Activated CD4-positive, alpha-beta T cell treated with anti-CD3 and anti-CD28 coated beads, Interleukin-10, Interleukin-2, amounts not matched to agents 100 ng/mL and 50 ng/mL, durations not matched to agents 16 hours and 8 hours (primary cell): ENCODE measurements at regions not wholly inside any gene's neighbourhood (a gene's known extent, or its start where the extent isn't known, plus 50 kb on each side); places are given as distances from the start of the nearest gene placed in this dataset.
"Not testable (repeated sequence)": the region's sequence is repeated elsewhere in the genome, so short reads cannot be mapped to it uniquely, and the experiment has no call there.

Source experiments
- DNase-seq: peaks from one replicate; pipeline ENCODE4 v3.0.0-alpha.2; 2020

DNA sequence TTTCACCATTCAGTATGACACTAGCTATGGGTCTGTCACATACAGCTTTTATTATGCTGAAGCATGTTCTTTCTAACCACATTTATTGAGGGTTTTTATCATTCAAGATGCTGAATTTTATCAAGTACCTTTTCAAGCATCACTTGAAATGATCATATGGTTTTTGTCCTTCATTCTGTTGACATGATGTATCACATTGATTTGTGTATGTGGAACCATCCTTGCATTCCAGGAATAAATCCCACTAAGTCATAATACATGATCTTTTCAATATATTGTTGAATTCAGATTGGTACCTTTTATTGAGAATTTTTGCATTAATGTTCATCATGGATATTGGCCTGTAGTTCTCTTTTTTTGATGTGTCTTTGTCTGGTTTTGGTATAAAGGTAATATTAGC lies 317.4 kb downstream of the NNT start:
- no peak for DNase-seq

DNA sequence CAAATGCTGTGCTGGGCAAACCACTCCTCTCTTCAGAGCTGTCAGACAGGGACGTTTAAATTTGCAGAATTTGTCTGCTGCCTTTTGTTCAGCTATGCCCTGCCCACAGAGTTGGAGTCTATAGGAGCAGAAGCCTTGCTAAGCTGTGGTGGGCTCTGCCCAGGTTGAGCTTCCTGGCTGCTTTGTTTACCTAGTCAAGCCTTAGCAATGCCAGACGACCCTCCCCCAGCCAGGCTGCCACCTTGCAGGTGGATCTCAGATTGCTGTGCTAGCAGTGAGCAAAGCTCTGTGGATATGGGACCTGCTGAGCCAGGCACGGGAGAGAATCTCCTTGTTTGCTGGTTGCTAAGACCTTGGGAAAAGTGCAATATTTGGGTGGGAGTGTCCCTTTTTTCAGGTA lies 314.9 kb downstream of the NNT start:
- DNase-seq, result no peak

DNA sequence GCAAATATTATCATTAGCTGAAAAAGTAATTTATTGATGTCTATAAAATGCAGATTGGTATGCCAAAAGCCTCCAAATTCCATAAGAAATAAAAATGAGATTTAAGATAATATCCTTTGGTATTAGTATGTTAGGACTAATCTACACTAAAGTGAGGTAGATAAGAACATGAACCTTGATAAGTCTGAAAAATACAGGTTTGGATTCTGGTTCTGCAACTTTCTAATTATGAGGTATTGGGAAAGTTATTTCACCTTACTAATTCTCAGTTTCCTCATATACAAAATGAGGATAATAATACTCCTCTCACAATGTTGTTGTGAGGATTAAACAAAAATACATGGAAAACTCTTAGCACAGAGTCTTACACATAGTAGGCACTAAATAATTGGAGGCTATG lies 300.1 kb downstream of the NNT start:
- no peak for DNase-seq

DNA sequence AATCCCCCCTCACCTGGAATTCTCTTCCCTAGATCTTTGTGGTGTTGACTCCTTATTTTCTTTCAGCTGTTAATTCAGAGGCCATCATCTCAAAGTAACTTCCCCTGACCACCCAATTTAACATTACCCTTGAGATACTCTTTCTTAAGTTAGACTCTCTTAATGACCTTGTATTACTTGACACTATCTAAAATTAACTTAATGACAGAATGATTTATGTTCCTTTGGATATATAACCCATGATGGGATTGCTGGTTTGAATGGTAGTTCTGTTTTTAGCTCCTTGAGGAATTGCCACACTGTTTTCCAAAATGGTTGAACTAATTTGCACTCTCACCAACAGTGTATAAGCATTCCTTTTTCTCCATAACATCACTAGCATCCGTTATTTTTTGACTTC lies 298.0 kb downstream of the NNT start:
- DNase-seq, result no peak

DNA sequence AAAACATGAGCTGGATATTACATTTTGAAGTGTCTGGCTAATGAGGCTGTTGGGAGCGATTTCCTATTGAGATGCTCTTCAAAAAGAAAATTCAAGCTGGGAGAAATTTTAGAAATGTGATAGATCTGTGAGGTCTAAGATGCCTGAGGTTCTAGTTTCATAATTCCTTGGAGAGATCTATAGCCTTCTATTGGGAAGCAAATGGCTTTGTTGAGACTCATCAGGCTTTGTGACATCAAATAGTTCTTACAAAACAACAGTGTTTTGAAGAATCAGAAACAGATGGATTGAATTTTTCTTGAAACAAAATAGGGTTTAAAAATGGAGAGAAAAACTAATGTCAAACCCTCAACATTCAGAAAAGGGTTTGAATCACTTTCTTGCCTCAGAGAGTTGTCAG lies 292.9 kb downstream of the NNT start:
- no peak for DNase-seq

DNA sequence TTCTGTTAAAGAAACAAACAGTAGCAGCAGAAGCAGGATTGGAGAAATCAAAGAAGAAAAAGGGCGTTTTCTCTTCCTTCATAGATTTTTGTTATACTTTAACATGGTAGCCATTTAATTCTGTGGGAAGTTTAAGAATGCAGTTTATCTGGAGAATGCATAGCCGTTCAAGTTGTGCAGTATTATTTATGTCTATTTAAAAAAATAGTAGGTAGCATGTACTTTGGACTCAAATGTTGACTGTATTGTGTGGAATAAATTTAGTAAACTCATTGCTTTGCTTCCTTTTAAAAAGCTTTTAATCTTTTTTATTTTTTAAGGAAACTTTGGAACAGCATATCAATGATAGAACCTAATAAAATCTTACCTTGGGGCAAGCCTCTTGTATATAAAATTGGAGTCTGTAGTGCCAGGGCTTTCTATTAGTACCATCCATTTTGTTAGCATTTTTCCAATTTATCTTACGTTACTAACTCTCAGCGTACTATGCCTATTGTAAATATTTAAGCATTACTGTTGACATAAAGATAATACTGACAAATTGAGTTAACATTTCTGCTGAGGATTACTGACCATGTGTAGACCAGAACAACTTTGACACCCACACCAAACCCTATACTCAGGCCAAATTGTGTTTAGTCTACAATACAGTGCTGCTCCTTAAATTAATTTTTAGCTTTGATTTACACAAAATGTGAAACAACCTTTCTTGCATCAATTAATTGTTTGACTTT lies 291.1 kb downstream of the NNT start:
- DNase-seq, result no peak

DNA sequence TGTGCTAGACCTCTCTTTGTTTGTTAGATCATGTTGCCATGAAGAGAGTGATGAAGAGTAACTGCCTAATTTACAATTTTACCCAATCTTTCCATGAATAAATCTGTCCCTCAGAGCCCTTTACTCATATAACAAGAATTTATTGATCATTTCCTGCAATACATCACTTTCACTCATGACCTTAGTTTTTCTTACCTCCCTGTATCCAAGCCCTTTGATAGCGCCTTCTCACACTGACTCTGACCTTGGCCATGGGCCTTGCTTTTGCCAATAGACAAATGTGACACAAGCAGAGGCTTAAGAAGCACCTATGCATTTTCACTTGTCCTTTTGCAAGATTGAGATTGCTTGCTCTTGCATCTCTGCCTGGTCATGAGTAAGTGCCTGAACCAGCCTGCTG lies 288.1 kb downstream of the NNT start:
- DNase-seq, result no peak

DNA sequence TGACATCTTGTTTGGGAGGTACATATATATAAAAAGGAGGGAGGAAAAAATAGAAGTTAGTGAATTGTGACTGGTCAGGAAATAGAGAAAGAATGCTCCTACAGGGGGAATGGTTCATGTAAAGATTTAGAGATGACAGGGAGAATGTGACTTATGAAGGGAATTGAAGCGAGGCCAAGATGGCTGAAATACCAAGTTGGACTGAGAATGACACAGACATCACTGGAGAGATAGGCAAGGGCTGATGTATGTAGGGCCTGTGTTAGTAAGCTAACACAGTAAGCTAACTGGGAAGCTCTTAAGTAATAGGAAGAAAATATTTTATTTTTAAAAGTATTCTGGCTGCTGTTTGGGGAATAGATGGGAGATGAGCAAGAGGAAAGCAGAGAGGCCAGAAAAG lies 286.3 kb downstream of the NNT start:
- no peak for DNase-seq

DNA sequence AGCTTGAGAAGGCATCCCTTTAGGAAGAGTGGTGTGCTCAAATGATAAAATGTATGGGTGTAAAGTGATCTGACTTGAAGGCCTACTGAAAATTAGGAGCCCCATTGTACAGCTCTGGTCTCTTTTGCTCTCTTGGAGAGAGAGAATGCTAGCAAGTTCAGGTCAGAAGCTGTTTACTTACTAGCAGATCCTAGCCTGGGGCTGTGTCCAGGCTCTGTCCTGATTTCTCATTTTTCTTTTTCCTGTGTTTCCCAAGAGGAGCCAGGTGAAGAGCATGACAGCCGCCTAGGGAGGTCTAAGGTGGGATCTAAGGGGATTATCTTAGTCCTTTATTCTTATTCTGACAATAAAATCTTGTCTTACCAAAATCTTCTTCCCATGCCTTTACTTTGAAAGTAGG lies 272.8 kb downstream of the NNT start:
- no peak for DNase-seq

DNA sequence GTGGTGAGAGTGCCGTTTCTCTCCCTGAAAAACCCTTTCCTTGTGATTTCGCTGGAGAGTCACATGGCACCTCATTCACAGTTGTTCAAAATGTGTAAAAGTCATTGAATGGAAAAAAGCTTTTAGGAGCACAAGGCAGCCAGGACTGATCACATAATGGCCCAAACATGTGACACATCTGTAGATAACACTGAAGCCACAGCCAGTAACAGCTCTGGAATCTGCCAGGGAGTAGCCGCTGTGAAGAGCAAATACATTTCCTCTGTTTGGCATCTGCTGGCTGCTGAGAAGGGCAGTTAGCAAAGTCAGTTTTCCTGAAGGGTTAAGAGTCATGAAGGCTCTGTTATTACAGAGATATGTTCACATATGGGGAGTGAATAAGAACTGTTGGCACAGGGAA lies 271.8 kb downstream of the NNT start:
- DNase-seq, result no peak

DNA sequence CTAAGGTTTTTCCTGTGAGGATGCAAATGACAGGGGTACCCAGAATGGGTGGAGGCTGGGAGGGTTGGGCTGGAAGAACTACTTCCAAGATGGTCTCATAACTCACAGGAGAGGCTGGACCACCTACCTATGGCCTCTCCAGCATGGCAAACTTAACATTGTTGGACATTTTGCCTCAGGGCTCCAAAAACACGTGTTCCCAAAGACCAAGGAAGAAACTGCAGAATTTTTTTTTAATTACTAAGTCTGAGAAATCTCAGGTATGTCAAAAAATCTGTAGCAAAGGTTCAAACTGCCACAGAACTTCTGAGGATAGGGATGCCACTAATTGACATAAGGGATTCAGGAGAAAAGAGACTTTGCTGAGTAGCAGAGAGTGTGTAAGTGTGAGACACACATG lies 270.8 kb downstream of the NNT start:
- no peak for DNase-seq

DNA sequence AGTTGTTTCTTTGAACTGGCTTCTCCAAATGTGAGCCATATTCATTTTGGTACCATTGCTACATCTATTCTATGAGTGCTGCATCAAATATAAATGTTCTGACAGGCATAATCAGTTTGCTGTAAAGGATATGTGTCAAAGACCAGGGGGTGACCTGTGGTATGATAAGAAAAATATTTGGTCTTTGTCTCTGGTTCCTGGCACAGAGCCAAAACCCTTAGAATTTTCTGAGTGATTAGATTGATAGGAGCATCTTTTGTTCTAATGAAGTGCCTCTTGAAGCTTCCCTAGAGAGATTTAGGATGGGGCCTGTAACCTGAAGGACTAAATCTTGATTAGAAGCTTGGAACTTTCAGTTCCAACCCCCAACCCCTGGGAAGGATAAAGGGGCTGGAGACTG lies 256.3 kb downstream of the NNT start:
- DNase-seq, result no peak

DNA sequence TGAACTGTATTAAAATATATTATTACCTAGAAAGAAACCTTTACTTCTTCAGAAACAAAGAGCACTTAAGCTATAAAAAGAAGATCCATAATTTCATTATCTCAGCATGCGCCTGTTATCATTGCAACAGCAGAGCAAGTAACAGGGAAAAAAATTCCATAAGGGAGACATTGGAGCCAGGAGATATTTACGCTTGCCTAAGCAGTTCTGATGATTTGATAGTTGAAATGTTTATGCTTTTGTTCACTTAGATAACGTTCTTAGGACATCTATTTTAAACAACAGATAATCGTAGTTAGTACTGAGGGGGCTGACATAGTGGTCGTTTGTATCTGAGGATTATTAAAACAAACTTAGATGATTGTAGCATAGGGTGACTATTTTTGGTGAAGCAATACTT lies 252.5 kb downstream of the NNT start:
- no peak for DNase-seq

DNA sequence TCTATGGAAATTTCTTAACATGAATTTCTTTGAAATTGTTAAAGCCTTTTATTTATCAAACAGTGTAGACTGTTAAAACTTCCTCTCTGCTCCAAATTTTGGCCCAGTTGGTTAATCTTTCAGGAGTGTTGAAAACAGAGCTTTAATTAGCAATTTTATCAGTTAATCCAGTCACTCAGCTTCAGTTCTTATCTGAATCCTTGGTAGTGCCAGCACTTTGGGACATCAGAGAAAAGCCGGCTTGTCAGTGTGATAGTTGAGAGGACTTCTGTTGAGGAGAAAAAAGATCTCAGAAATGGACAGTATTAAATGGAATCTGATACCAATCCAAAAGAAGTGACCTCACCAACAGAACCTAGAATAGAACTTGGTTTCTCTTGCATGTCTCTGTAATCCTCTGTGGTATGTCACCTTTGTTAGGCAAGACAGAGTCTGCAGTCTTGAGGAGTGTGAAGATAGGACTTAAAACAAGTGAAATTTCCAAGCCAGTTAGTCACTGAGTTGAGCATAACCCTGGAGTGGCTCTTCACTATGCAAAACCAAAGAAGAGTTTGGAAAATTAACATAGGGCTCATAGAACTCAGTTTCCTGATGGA lies 251.8 kb downstream of the NNT start:
- DNase-seq, result no peak

DNA sequence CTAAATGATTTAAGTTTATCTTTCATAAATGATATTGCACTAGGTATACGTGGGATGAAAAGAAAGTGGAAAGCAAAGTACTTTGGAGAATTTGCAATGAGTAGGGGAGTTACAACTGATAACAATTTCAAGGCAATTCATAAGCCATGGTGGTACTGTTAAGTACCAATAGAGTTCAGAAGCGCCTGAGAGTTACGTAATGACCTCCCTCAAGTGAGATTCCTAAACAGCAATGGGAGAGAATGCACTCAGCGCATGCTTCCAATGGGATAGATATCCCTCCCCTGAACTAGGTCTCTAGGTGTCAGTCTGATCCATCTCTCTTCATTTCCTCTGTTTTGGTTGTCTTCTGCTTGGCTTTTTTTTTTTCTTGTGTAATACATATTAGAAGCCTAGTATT lies 249.3 kb downstream of the NNT start:
- no peak for DNase-seq

DNA sequence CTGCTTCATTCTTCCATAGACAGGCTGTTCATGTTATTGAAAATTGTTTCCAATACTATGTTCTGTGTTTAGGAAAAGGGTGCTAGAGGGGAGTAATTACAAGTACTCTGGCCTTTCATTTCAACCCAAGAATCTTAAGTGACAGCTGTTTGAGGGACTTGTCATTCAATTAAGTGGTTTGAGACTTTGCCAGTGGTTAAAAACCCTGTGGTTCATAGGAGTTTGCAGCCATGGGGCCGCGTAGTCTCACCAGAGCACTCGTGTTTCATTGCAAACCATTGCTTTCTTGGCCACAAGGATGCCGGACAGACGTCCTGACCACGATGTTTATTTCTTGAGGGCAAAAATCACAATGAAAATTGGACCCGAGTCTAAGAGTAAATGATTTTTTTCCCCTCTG lies 248.8 kb downstream of the NNT start:
- no peak for DNase-seq

DNA sequence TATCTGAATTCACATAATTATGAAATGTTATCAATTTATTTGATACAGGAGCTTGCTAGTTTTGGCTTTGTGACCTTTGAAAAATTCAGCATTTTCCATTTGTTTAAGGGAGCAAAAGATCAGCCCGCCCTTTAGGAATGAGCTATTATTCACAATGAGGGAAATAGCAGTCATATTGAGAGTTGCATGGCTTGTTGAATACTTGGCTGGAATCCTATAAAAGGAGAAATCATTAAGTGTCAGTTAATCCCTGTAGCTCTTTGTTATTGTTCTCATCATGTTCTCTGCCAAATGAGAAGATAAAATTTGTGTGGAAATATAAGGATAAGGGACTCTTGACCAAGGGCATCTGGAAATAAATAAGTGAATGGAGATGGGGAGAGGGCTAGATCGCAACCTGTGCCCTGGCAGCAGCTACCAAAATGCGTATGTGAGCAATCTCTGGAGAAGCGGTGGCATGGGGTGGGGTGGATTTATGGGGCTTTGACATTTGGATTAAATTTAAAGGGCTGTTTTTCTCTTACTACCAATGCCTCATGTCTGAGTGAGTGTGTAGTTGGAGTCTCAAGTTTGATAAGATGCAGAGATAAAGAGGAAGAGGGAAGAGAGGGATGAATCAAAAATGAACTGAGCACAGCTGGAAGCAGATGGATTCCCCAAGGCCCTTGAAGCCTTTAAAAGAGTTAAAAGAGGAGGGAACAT lies 237.6 kb downstream of the NNT start:
- DNase-seq, result no peak

DNA sequence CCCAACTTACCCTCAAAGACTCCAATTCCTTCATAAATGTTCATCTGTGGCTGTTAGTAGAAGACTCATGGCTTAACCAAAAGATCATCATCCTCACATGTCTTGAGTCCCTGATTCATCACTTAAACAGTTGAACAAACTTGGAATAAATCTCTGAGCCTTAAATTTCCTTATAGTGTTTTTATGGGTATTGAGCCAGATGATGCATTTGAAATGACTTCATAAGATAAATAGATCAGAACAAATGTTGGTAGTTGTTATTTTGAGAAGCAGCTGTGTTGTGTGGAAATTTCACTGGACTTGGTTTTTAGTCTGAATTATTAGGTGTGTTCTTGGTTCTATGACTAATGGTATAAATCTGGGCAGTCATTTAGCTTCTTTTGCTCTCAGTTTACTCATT lies 236.2 kb downstream of the NNT start:
- DNase-seq, result no peak

DNA sequence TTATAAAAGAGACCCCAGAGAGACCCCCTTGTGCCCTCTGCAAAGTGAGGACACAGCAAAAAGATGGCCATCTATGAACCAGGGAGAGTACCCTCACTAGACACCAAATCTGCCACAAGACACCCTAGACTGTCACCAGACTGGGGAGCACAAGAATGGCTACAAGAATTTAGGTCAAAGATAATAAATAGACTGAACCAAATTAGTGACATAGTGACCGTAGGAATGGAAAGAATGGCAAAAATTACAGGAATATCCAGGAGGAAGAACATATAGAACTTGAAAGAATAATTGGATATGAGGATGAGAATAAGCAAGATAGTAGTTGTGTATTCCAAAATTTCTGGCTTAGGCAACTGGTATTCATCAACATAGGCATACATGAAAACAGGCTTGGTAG lies 235.0 kb downstream of the NNT start:
- DNase-seq, result no peak

DNA sequence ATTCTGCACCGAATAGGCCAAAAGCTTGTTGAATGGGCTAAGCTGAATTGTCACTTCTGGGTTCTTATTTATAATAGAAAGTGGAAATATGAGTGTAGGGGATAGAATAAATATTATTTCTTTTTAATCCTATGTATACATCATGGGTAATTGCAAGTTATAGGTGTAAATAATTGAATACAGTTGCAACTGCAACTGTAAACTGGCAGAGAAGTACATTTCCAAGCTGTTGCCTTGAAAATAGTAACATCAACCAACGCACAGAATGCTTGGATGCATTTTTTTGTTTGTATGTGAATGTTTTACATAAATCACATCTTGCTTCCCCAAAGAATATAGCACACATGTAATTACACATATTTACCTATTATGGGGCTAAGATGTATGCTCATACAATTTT lies 234.1 kb downstream of the NNT start:
- DNase-seq, result no peak

DNA sequence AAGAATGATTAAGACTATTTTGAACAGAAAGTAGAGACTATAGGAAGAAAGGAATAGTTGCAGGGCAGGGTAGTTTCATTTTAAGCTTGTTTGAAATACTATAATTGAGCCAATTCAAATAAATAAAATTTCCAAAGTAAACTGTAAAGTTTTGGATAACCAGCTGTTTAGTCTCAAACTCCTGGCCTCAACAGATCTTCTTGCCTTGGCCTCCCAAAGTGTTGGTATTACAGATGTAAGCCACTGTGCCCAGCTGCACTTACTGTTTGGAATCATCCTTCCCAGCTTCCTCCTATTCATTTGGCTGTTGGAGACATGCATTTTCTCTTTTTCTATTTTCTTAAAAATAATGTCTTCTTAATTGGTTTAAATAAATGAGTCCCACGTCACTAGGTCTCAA lies 231.0 kb downstream of the NNT start:
- no peak for DNase-seq

DNA sequence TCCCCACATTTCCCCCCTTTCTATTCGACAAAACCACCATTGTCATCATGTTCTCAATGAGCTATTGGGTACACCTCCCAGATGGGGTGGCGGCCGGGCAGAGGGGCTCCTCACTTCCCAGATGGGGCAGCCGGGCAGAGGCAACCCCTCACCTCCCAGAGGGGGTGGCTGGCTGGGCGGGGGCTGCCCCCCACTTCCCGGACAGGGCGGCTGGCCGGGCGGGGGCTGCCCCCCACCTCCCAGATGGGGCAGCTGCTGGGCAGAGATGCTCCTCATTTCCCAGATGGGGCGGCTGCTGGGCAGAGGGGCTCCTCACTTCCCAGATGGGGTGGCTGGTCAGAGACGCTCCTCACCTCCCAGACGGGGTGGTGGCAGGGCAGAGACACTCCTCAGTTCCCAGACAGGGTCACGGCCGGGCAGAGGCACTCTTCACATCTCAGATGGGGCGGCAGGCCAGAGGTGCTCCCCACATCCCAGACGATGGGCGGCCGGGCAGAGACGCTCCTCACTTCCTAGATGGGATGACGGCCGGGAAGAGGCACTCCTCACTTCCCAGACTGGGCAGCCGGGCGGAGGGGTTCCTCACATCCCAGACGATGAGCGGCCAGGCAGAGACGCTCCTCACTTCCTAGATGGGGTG lies 221.5 kb downstream of the NNT start:
- DNase-seq, result not testable (repeated sequence)

DNA sequence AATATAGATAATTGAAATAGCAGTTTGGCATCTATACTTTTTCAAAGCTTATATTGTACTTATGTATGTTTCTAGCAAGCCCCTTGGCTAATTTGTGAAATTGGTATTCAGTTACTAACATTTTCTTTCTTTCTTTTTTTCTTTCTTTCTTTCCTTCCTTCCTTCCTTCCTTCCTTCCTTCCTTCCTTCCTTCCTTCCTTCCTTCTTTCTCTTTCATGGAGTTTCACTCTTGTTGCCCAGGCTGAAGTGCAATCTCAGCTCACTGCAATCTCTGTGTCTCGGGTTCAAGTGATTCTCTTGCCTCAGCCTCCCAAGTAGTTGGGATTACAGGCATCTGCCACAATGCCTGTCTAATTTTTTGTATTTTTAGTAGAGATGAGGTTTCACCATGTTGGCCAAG lies 215.4 kb downstream of the NNT start:
- not testable (repeated sequence) for DNase-seq

DNA sequence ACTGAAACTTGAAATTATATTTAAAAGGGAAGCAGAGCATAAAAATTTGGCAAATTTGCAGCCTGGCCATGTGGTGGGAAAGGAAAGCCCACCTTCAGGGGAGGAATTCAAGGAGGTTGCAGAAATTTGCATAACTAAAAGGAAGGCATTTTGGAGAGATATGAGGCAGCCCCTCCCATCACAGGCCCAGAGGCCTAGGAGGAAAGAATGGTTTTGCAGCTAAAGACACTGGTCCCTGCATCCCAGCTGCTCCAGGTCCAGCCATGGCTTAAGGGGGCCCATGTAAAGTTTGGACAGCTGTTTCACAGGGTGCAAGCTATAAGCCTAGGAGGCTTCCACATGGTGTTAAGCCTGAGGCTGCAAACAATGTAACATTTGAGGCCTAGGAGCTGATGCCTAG lies 212.5 kb downstream of the NNT start:
- no peak for DNase-seq
